GM12875 (cell line): ENCODE measurements at regions not wholly inside any gene's neighbourhood (a gene's known extent, or its start where the extent isn't known, plus 50 kb on each side); places are given as distances from the start of the nearest gene placed in this dataset.

Source experiments
- H3K4me3 ChIP-seq: one replicate; pipeline ENCODE4 v1.5.1; 2011; ENCODE audit warnings: low read depth, low read length, control low read depth
- TF ChIP-seq, protein P1 (sequence below): IDR thresholded peaks from 2 replicates; pipeline ENCODE4 v1.5.1; 2011; ENCODE audit warnings: low read depth, mild to moderate bottlenecking, control low read depth, inconsistent platforms, low read length, moderate library complexity, borderline replicate concordance; ENCODE audit not compliant: insufficient read depth

DNA sequence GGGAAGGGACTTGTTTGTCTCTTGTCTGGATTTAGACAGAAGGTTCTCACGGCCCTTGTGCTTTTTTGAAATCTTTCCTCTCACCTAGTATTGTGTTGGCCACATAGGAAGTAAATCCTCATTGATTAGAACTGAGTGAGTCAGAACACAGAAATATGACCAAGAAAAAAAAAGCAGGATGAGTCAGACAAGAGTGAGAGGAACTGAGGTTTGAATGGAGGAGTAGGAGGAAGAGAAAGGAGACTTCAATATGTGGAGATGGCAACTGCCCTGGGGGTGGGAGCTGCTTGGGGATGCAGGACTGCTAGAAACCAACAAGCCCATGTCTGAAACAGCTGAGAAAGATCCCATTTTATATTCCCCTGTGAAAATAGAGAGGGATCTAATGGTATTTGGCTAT lies 194.1 kb upstream of the ZBTB20 start:
- no peak overlapping the region for H3K4me3 ChIP-seq
- TF ChIP-seq, protein P1, sequence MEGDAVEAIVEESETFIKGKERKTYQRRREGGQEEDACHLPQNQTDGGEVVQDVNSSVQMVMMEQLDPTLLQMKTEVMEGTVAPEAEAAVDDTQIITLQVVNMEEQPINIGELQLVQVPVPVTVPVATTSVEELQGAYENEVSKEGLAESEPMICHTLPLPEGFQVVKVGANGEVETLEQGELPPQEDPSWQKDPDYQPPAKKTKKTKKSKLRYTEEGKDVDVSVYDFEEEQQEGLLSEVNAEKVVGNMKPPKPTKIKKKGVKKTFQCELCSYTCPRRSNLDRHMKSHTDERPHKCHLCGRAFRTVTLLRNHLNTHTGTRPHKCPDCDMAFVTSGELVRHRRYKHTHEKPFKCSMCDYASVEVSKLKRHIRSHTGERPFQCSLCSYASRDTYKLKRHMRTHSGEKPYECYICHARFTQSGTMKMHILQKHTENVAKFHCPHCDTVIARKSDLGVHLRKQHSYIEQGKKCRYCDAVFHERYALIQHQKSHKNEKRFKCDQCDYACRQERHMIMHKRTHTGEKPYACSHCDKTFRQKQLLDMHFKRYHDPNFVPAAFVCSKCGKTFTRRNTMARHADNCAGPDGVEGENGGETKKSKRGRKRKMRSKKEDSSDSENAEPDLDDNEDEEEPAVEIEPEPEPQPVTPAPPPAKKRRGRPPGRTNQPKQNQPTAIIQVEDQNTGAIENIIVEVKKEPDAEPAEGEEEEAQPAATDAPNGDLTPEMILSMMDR = no peak

DNA sequence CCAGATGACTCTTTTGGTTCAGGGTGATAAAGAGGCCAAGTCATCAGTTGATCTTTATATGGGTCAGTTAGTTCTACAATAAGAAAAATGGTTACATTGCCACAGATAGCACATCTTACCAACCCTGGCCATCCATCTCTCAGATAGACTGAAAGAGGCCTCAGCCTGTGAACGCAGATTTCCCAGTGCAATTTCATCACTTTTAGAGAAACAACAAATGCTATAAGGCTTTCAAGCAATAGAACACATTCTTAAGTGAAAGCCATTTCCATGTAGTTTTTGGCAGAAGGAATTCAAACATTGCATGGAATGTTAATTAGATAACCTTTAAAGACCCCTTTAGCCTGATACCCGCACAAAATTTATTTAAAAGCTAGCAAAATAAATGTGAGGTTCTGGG lies 200.6 kb upstream of the ZBTB20 start:
- no peak overlapping the region for H3K4me3 ChIP-seq
- TF ChIP-seq, protein P1 = no peak

DNA sequence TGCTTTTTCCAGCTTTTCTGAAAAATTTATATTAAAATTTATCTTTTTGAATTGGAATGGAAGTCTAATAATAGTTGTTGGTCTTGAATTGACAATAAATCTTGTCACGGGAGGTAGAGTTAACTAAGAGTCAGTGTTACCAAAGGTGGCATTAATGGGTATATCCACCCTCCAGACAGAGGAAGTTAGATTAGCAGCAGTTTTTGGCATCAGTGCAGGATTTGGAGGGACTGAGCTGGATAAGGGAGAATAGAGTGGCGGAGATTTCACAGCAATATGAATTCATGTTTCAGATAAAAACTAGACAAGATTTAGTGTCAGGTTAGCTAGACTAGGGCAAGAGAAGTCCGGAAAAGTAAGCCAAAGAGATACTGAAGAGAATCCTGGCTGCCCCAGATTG lies 201.3 kb upstream of the ZBTB20 start:
- TF ChIP-seq, protein P1 = no peak
- H3K4me3 ChIP-seq = no peak overlapping the region

DNA sequence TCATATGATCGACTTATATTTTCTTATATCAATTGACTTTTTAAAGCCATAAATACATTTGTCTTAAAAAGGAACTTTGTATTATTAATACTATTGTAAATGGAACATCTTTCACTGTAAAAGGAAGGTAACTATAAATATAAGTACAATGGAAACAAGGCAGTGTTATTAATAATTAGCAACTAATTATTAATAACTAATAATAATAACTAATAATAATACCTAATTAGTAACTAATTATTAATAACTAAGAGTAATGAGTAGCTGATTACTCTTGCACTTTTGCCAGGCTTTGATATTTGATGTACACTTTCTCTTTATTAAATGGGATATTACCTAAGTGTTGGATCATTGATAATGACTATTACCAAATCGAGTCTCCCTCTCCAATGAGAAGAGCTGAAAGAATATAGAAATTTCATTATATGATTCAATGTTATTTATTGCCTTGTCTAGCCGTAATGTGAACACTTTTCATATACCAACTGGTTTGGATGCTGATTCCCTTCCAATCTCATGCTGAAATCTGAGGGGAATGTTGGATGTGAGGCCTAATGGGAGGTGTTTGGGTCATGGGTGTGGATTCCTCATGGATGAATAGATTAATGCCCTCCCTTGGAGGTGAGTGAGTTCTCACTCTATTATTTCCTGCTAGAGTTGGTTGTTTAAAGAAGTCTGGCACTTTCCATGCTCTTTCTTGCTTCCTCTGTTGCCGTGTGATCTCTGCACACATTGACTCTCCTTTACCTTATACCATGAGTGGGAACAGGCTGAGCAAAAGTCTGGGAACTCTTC lies 202.1 kb upstream of the ZBTB20 start:
- TF ChIP-seq, protein P1 = no peak
- no peak overlapping the region for H3K4me3 ChIP-seq

DNA sequence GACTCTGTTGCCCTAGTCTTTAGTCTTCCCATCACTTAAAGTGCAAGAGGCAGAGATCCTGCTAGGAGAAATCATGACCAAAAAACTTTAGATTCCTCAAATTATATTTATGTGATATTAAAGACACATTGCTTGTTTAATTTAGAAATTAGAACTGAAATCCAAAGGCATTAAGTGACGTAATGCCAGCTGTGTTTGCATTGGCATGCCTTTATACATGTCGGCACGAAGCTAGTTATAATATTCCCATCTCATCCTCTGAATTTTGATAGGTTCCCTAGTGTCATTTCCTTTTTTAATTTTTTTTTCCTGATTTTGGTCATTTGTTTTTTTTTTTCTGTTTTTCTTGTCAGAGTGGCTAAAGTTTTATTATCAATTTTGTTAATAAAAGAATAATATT lies 203.5 kb upstream of the ZBTB20 start:
- no peak overlapping the region for H3K4me3 ChIP-seq
- TF ChIP-seq, protein P1 = no peak

DNA sequence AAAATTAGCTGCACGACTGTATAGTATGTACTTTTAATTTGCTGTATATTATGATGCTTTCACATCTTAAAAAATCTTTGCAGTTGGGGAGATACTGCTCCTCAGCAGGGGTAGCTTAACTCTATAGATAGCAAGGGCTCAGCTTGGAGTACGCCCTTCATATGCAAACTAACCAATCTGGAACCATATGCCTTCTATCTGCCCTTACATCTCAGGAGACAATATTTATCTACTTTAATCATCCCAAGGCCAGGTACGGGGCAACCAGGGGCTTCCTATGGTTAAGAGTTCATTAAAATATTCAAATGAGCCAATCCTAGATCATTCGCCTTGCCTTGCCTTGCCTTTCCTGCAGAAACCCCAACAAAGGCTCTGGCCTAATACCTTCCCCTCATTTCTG lies 204.1 kb upstream of the ZBTB20 start:
- TF ChIP-seq, protein P1 = no peak
- no peak overlapping the region for H3K4me3 ChIP-seq

DNA sequence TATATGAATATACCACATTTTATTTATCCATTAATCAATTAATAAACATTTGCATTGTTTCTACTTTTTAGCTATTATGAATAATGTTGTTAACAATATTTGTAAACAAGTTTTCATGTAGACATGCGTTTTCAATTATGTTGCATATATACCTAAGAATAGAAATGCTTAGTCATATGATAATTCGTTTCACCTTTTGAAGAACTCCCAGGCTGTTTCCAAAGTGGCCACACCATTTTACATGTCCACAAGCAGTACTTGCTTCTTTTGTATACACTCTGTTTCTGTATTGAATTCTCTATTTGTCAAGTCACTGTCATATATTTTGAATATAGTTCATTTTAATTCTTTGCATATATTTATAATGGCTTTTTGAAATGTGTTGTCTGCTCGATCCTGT lies 206.9 kb upstream of the ZBTB20 start:
- TF ChIP-seq, protein P1 = no peak
- no peak overlapping the region for H3K4me3 ChIP-seq
